GM18870 (cell line): ENCODE measurements at regions not wholly inside any gene's neighbourhood (a gene's known extent, or its start where the extent isn't known, plus 50 kb on each side); places are given as distances from the start of the nearest gene placed in this dataset.
"Not testable (repeated sequence)": the region's sequence is repeated elsewhere in the genome, so short reads cannot be mapped to it uniquely, and the experiment has no call there.

Source experiments
- ATAC-seq: cut with Tn5 transposase; IDR thresholded peaks from one replicate; pipeline ENCODE4 v1.9.1; 2021; ENCODE audit warnings: moderate library complexity; ENCODE audit not compliant: unreplicated experiment

GRCh38 chr3:72081471-72082185, 296.7 kb upstream of the PROK2 start:
- no peak for ATAC-seq

- no peak for ATAC-seq
These were observed 295.9 kb upstream of the PROK2 start for GRCh38 chr3:72080800-72081199.

- no peak for ATAC-seq
These were observed 295.1 kb upstream of the PROK2 start for GRCh38 chr3:72080095-72080494.

- no peak for ATAC-seq
These were observed 294.5 kb upstream of the PROK2 start for GRCh38 chr3:72079369-72079872.

- no peak for ATAC-seq
These were observed 293.9 kb upstream of the PROK2 start for GRCh38 chr3:72078676-72079368.

GRCh38 chr3:72077473-72078259, 292.7 kb upstream of the PROK2 start:
- ATAC-seq, result peak; percentile 38

- ATAC-seq, result not testable (repeated sequence)
These were observed 290.9 kb upstream of the PROK2 start for GRCh38 chr3:72075848-72076247.

GRCh38 chr3:72071624-72072023, 286.7 kb upstream of the PROK2 start:
- no peak for ATAC-seq

GRCh38 chr3:72070005-72070404, 285.1 kb upstream of the PROK2 start:
- ATAC-seq, result no peak

- no peak for ATAC-seq
These were observed 284.6 kb upstream of the PROK2 start for GRCh38 chr3:72069543-72069942.

- ATAC-seq, result no peak
These were observed 283.7 kb upstream of the PROK2 start for GRCh38 chr3:72068621-72069020.

- no peak for ATAC-seq
These were observed 282.8 kb upstream of the PROK2 start for GRCh38 chr3:72067721-72068120.

- ATAC-seq, result no peak
These were observed 281.1 kb upstream of the PROK2 start for GRCh38 chr3:72065872-72066641.

GRCh38 chr3:72065236-72065635, 280.3 kb upstream of the PROK2 start:
- ATAC-seq, result no peak

- not testable (repeated sequence) for ATAC-seq
These were observed 279.8 kb upstream of the PROK2 start for GRCh38 chr3:72064727-72065126.

GRCh38 chr3:72062017-72062416, 277.1 kb upstream of the PROK2 start:
- ATAC-seq, result no peak

- ATAC-seq, result no peak
These were observed 275.6 kb upstream of the PROK2 start for GRCh38 chr3:72060447-72061034.

- ATAC-seq, result no peak
These were observed 273.6 kb upstream of the PROK2 start for GRCh38 chr3:72058493-72059081.

GRCh38 chr3:72055436-72055835, 270.5 kb upstream of the PROK2 start:
- ATAC-seq, result no peak

- ATAC-seq, result no peak
These were observed 270.0 kb upstream of the PROK2 start for GRCh38 chr3:72054976-72055375.
